Prostate gland (tissue), 2 donors: ENCODE measurements at regions not wholly inside any gene's neighbourhood (a gene's known extent, or its start where the extent isn't known, plus 50 kb on each side); places are given as distances from the start of the nearest gene placed in this dataset.
"Not testable (repeated sequence)": the region's sequence is repeated elsewhere in the genome, so short reads cannot be mapped to it uniquely, and the experiment has no call there.

Source experiments
- POLR2A ChIP-seq: fragments of 450-650 bp; IDR thresholded peaks from one replicate; pipeline ENCODE4 v1.6.1; 2016; ENCODE audit warnings: antibody characterized with exemption, mild to moderate bottlenecking
- POLR2AphosphoS5 ChIP-seq: sonication (generic); formaldehyde crosslinking; IDR thresholded peaks from one replicate; pipeline ENCODE4 v1.6.1; 2017; ENCODE audit warnings: antibody characterized with exemption
- TF ChIP-seq, protein P1 (sequence below), 4 experiments: fragments of 200-600 bp in 2 of 4; fragments of 450-650 bp in 2 of 4; sonication (generic) in 2 of 4; IDR thresholded peaks; 1 replicate in 3 of 4; 2 replicates in 1 of 4; pipeline ENCODE4 v1.5.1; 2016 to 2019; ENCODE audit warnings: antibody characterized with exemption in 4 of 4, mild to moderate bottlenecking in 2 of 4, moderate library complexity in 2 of 4

DNA sequence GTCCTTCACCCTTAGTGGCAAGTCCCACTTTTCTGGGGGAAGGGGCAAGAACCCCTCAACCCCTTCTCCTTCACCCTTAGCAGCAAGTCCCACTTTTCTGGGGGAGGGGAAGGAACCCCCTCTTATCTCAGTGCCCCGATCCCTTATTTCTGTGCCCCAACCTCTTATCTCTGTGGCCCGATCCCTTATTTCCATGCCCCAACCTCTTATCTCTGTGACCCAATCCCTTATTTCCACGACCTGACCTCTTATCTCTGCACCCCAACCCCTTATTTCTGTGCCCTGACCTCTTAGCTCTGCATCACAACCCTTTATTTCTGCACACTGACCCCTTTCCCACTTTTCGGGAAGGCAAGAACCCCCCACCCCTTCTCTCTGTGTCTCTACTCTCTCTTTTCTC, 104.4 kb upstream of the ROPN1B start:
- TF ChIP-seq, protein P1, sequence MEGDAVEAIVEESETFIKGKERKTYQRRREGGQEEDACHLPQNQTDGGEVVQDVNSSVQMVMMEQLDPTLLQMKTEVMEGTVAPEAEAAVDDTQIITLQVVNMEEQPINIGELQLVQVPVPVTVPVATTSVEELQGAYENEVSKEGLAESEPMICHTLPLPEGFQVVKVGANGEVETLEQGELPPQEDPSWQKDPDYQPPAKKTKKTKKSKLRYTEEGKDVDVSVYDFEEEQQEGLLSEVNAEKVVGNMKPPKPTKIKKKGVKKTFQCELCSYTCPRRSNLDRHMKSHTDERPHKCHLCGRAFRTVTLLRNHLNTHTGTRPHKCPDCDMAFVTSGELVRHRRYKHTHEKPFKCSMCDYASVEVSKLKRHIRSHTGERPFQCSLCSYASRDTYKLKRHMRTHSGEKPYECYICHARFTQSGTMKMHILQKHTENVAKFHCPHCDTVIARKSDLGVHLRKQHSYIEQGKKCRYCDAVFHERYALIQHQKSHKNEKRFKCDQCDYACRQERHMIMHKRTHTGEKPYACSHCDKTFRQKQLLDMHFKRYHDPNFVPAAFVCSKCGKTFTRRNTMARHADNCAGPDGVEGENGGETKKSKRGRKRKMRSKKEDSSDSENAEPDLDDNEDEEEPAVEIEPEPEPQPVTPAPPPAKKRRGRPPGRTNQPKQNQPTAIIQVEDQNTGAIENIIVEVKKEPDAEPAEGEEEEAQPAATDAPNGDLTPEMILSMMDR (IDR thresholded peaks at IDR 0.05), result not testable (repeated sequence)
- TF ChIP-seq POLR2A, POLR2AphosphoS5: not testable (repeated sequence)
